ENCODE measurements at regions not wholly inside any gene's neighbourhood (a gene's known extent, or its start where the extent isn't known, plus 50 kb on each side); places are given as distances from the start of the nearest gene placed in this dataset.

- TF ChIP-seq ZNF462 (CRISPR knock-in tag; IDR thresholded peaks at IDR 0.05): no peak
- TF ChIP-seq ZNF114 (CRISPR knock-in tag; IDR thresholded peaks at IDR 0.05): no peak
- TF ChIP-seq ZNF331 (CRISPR knock-in tag; IDR thresholded peaks at IDR 0.05; ENCODE audit: low read depth): no peak
- TF ChIP-seq CTCF (conservative IDR thresholded peaks at IDR 0.05; ENCODE audit: low read depth in 2 of 2): peak; percentile 41 to 44
These were observed 61.5 kb downstream of the TIGD2 start (continued) for GRCh38 chr4:89172865-89173264.

GRCh38 chr4:89173336-89174090 is 62.2 kb downstream of the TIGD2 start:
- no peaks in the 10 kb centered on the region; the same call in 1 of the 2 replicates for H3K4me1 ChIP-seq (ENCODE audit: insufficient read depth)
- H3K36me3 ChIP-seq (ENCODE audit: insufficient read depth): no peaks in the 10 kb centered on the region
- Mint-ChIP-seq H3K4me1 (peaks cover 4% of the 10 kb centered on the region; the same call in 1 of the 3 replicates), H3K4me3 (no peak overlapping the region), H3K27me3 (ENCODE audit: insufficient read depth, low read depth, poor library complexity) (no peaks in the 10 kb centered on the region), H3K36me3 (ENCODE audit: low read depth) (no peaks in the 10 kb centered on the region), H3K9me3 (no peaks in the 10 kb centered on the region), H3K27ac (no peak overlapping the region)
- H4K20me1 ChIP-seq (replicated peaks; ENCODE audit: insufficient read depth): no peaks in the 10 kb centered on the region
- no peaks in the 10 kb centered on the region for H3K9me2 ChIP-seq (ENCODE audit: insufficient read depth)
- H2AFZ ChIP-seq: no peak overlapping the region
- no peaks in the 10 kb centered on the region for H3K79me2 ChIP-seq (replicated peaks; ENCODE audit: insufficient read depth)
- H3K4me2 ChIP-seq: no peak overlapping the region
- no peak overlapping the region for H3K4me3 ChIP-seq
- TF ChIP-seq POLR2AphosphoS5 (IDR thresholded peaks at IDR 0.05; ENCODE audit: low read depth) (no peak), STAT1 (IDR thresholded peaks at IDR 0.05; ENCODE audit: unreplicated experiment) (no peak), REST (IDR thresholded peaks at IDR 0.05; ENCODE audit: unreplicated experiment) (no peak), CTCF (conservative IDR thresholded peaks at IDR 0.05; ENCODE audit: low read depth in 2 of 2) (no peak), EZH2 (IDR thresholded peaks at IDR 0.05; ENCODE audit: low read depth, unreplicated experiment) (no peak), ETS1 (IDR thresholded peaks at IDR 0.05) (no peak)
- no peaks in the 10 kb centered on the region for H3K27me3 ChIP-seq (ENCODE audit: insufficient read depth)
- DNase-seq (ENCODE audit: low spot score): no peak
- ATAC-seq: no peak
- H3K27ac ChIP-seq (ENCODE audit: low read depth): no peak overlapping the region
- no peaks in the 10 kb centered on the region for H3F3A ChIP-seq (replicated peaks; ENCODE audit: low read depth)

Measured in GM23338 (cell line).